ENCODE measurements at regions not wholly inside any gene's neighbourhood (a gene's known extent, or its start where the extent isn't known, plus 50 kb on each side); places are given as distances from the start of the nearest gene placed in this dataset.
"Not testable (repeated sequence)": the region's sequence is repeated elsewhere in the genome, so short reads cannot be mapped to it uniquely, and the experiment has no call there.

DNA sequence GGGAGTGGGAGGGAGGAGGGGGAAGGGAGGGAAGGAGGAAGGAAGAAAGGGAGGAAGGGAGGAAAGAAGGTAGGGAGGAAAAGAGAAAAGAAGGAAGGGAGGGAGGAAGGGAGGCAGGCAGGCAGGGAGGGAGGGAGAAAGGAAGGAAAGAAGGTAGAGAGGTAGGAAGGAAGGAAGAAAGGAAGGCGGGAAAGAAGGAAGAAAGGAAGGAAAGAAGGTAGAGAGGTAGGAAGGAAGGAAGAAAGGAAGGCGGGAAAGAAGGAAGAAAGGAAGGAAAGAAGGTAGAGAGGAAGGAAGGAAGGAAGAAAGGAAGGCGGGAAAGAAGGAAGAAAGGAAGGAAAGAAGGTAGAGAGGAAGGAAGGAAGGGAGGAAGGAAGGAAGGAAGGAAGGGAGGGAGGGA lies 840.3 kb upstream of the ROBO1 start:
- TF ChIP-seq POLR2A (IDR thresholded peaks at IDR 0.05), result not testable (repeated sequence)
- TF ChIP-seq, protein P1, sequence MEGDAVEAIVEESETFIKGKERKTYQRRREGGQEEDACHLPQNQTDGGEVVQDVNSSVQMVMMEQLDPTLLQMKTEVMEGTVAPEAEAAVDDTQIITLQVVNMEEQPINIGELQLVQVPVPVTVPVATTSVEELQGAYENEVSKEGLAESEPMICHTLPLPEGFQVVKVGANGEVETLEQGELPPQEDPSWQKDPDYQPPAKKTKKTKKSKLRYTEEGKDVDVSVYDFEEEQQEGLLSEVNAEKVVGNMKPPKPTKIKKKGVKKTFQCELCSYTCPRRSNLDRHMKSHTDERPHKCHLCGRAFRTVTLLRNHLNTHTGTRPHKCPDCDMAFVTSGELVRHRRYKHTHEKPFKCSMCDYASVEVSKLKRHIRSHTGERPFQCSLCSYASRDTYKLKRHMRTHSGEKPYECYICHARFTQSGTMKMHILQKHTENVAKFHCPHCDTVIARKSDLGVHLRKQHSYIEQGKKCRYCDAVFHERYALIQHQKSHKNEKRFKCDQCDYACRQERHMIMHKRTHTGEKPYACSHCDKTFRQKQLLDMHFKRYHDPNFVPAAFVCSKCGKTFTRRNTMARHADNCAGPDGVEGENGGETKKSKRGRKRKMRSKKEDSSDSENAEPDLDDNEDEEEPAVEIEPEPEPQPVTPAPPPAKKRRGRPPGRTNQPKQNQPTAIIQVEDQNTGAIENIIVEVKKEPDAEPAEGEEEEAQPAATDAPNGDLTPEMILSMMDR (IDR thresholded peaks at IDR 0.05), result not testable (repeated sequence)

Data from tibial nerve (tissue), 3 donors.